ENCODE measurements at regions not wholly inside any gene's neighbourhood (a gene's known extent, or its start where the extent isn't known, plus 50 kb on each side); places are given as distances from the start of the nearest gene placed in this dataset.

- TF ChIP-seq, protein P1, sequence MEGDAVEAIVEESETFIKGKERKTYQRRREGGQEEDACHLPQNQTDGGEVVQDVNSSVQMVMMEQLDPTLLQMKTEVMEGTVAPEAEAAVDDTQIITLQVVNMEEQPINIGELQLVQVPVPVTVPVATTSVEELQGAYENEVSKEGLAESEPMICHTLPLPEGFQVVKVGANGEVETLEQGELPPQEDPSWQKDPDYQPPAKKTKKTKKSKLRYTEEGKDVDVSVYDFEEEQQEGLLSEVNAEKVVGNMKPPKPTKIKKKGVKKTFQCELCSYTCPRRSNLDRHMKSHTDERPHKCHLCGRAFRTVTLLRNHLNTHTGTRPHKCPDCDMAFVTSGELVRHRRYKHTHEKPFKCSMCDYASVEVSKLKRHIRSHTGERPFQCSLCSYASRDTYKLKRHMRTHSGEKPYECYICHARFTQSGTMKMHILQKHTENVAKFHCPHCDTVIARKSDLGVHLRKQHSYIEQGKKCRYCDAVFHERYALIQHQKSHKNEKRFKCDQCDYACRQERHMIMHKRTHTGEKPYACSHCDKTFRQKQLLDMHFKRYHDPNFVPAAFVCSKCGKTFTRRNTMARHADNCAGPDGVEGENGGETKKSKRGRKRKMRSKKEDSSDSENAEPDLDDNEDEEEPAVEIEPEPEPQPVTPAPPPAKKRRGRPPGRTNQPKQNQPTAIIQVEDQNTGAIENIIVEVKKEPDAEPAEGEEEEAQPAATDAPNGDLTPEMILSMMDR (conservative IDR thresholded peaks at IDR 0.05) = peak; percentile 70
- H3K27ac ChIP-seq = no peak overlapping the region
These were observed 57.6 kb upstream of the ZNF507 start for GRCh38 chr19:32287811-32288227.

DNA sequence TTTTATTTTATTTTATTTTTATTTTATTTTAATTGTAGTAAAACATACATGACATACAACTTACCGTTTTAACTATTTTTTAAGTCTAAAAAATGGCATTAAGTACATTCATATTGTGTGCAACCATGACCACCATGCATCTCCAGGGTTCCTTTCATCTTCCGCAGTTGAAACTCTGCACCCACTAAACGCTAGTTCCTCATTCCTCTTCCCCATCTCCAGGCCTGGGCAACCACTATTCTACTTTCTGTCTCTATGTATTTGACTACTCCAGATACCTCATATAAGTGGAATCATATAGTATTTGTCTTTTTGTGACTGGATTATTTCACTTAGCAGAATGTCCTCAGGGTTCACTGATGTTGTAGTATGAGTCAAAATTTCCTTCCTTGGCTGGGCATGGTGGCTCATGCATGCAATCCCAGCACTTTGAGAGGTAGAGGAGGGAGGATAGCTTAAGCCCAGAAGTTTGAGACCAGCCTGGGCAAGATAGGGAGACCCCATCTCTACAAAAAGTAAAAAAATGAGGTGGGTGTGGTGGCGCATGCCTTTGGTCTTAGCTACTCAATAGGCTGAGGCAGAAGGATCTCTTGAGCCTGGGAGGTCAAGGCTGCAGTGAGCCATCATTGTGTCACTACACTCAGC, 55.7 kb upstream of the ZNF507 start:
- TF ChIP-seq, protein P1 (conservative IDR thresholded peaks at IDR 0.05) = no peak
- H3K27ac ChIP-seq = no peak overlapping the region

DNA sequence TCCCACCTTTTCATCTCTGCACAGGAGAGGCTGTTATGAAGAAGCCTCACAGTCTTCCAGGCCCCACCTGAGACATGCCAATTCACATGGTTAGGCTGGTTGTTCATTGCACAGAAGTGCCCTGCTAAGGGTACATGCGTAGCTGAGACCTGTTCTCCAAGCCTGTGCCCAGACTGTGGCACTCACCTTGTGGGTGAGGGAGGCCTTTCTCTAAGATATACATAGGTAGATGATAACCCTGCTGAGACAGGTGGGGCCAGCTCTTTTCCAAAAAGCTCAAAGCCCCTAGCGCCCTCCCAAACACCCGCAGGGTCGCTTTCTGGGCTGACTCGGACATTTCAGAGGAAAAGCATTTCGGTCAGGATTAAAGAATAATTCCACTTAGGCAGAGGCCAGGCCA, 53.5 kb upstream of the ZNF507 start:
- TF ChIP-seq, protein P1 (conservative IDR thresholded peaks at IDR 0.05) = no peak
- H3K27ac ChIP-seq = no peak overlapping the region

DNA sequence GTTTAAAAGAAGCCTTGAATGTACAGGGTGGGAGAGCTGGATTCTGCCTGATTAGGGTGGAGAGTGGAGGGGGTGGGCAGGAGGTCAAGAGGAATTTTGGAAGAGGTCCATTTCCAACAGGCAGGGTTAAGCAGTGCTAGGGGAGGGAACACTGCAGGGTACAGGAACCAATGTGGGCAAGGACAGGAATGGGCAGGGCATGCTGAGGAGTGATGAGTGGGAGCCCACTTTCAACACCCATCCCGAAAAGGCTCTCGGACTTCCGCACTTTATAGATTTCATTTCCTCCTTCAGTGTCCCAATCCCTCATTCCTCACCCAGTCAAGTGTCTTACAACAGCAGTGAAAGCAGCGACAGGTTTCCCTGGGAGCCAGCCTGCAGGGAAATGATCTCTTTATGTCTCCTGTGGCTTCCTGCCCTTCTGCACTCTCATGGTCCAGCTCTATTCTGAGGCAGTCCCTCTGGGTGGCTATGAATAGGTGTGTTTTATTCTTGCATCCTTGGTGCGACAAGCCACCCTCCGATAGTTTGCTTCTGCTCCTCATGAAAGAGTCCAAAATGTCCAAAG, 50.5 kb upstream of the ZNF507 start:
- TF ChIP-seq, protein P1 (conservative IDR thresholded peaks at IDR 0.05) = no peak
- no peak overlapping the region for H3K27ac ChIP-seq
